ENCODE measurements at regions not wholly inside any gene's neighbourhood (a gene's known extent, or its start where the extent isn't known, plus 50 kb on each side); places are given as distances from the start of the nearest gene placed in this dataset.

- TF ChIP-seq CTCF (IDR thresholded peaks at IDR 0.05) = no peak
- TF ChIP-seq POLR2A (IDR thresholded peaks at IDR 0.05) = no peak
Measured at GRCh38 chr10:30788307-30788706, 158.8 kb upstream of the LYZL2 start.
